H1 (cell line): ENCODE measurements at regions not wholly inside any gene's neighbourhood (a gene's known extent, or its start where the extent isn't known, plus 50 kb on each side); places are given as distances from the start of the nearest gene placed in this dataset.

Source experiments
- CTCF ChIA-PET: fragments of 300-600 bp; sonication (Branson Sonifier 250); formaldehyde crosslinking; loops from one replicate; lab custom pipeline; 2021; ENCODE audit not compliant: partially characterized antibody; lab: Charles Lee
- POLR2A ChIA-PET: fragments of 300-600 bp; sonication (Branson Sonifier 250); formaldehyde crosslinking; loops from one replicate; lab custom pipeline; 2021; ENCODE audit warnings: inconsistent platforms; ENCODE audit not compliant: partially characterized antibody; lab: Charles Lee
- DNase-seq, 2 experiments: peaks; one replicate each; pipeline versions ENCODE4 v3.0.0 to v3.0.0-alpha.2; 2010 to 2022; ENCODE audit warnings: low spot score in 2 of 2, low read depth in 1 of 2, mixed read lengths in 1 of 2
- FAIRE-seq: peaks from 2 replicates; lab custom pipeline; 2011; peaks lifted over from hg19 to GRCh38; lab: Jason Lieb, UNC
- H2AFZ ChIP-seq: 2 replicates; pipeline ENCODE4 v1.8.1; 2012; ENCODE audit warnings: low read length, inconsistent platforms
- H2AK5ac ChIP-seq: 2 replicates; pipeline ENCODE4 v1.6.1; 2013; ENCODE audit warnings: low read depth, low read length
- H2BK120ac ChIP-seq: replicated peaks from 2 replicates; pipeline ENCODE3; 2013; ENCODE audit warnings: low read depth, low read length, inconsistent platforms
- H2BK12ac ChIP-seq: 2 replicates; pipeline ENCODE4 v1.6.1; 2013; ENCODE audit warnings: low read depth, low read length
- H2BK15ac ChIP-seq: 2 replicates; pipeline ENCODE4 v1.6.1; 2013; ENCODE audit warnings: low read length
- H2BK20ac ChIP-seq: 2 replicates; pipeline ENCODE4 v1.6.1; 2013; ENCODE audit warnings: low read length
- H2BK5ac ChIP-seq: 2 replicates; pipeline ENCODE4 v1.6.1; 2013; ENCODE audit warnings: low read depth, low read length
- H3K14ac ChIP-seq: 2 replicates; pipeline ENCODE4 v1.6.1; 2013; ENCODE audit warnings: inconsistent platforms; ENCODE audit not compliant: insufficient read length
- H3K18ac ChIP-seq: 2 replicates; pipeline ENCODE4 v1.6.1; 2013; ENCODE audit warnings: low read length; ENCODE audit errors: extremely low read depth
- H3K23ac ChIP-seq: 2 replicates; pipeline ENCODE4 v1.6.1; 2013; ENCODE audit warnings: inconsistent platforms; ENCODE audit not compliant: insufficient read length
- H3K23me2 ChIP-seq: 2 replicates; pipeline ENCODE4 v1.6.1; 2013; ENCODE audit warnings: low read depth, low read length
- H3K27ac ChIP-seq: 2 replicates; pipeline ENCODE4 v1.6.1; 2011; ENCODE audit warnings: low read depth, low read length, inconsistent platforms
- H3K27me3 ChIP-seq, 4 experiments: replicated peaks in 1 of 4; 1 replicate in 1 of 4; 2 replicates in 3 of 4; pipeline versions ENCODE4 v1.6.1 to v1.8.1; 2011 to 2013; ENCODE audit warnings: low read length in 3 of 4, mild to moderate bottlenecking in 3 of 4, inconsistent platforms in 2 of 4, mixed read lengths in 2 of 4, moderate library complexity in 1 of 4; ENCODE audit not compliant: control insufficient read depth in 3 of 4, insufficient read depth in 3 of 4; ENCODE audit errors: extremely low read depth in 1 of 4
- H3K36me3 ChIP-seq, 4 experiments: 2 replicates each; pipeline versions ENCODE4 v1.6.1 to v1.8.1; 2011 to 2013; ENCODE audit warnings: mild to moderate bottlenecking in 4 of 4, low read length in 3 of 4, moderate library complexity in 2 of 4, control low read depth in 1 of 4, inconsistent platforms in 1 of 4; ENCODE audit not compliant: insufficient read depth in 4 of 4, control insufficient read depth in 2 of 4
- H3K4ac ChIP-seq: replicated peaks from 2 replicates; pipeline ENCODE3; 2013; ENCODE audit warnings: low read length, low read depth, mixed read lengths, inconsistent platforms; ENCODE audit not compliant: insufficient read length
- H3K4me1 ChIP-seq, 4 experiments: replicated peaks in 1 of 4; 1 replicate in 1 of 4; 2 replicates in 3 of 4; pipeline versions ENCODE4 v1.6.1 to v1.8.1; 2011 to 2013; ENCODE audit warnings: low read length in 3 of 4, inconsistent platforms in 2 of 4, mixed read lengths in 1 of 4; ENCODE audit not compliant: insufficient read depth in 4 of 4, control insufficient read depth in 3 of 4
- H3K4me2 ChIP-seq, 2 experiments: 2 replicates each; pipeline versions ENCODE4 v1.6.1 to v1.8.1; 2011 to 2013; ENCODE audit warnings: low read depth in 2 of 2, low read length in 2 of 2, control low read depth in 1 of 2, inconsistent platforms in 1 of 2, mild to moderate bottlenecking in 1 of 2; ENCODE audit not compliant: insufficient read depth in 1 of 2
- H3K4me3 ChIP-seq, 4 experiments: fragments of 200-600, 300-600 bp in 1 of 4; sonication (generic), shearing (Covaris generic), sonication (Bioruptor Twin) in 1 of 4; 2 replicates each; pipeline versions ENCODE4 v1.5.1 to v1.8.1; 2011 to 2016; ENCODE audit warnings: low read length in 4 of 4, low read depth in 3 of 4, control low read depth in 2 of 4, inconsistent platforms in 2 of 4, mild to moderate bottlenecking in 2 of 4, mixed read lengths in 1 of 4, moderate library complexity in 1 of 4; ENCODE audit not compliant: insufficient read depth in 2 of 4; ENCODE audit errors: extremely low read depth in 1 of 4
- H3K56ac ChIP-seq: replicated peaks from 2 replicates; pipeline ENCODE3; 2013; ENCODE audit warnings: low read depth, mild to moderate bottlenecking, mixed read lengths, low read length, inconsistent platforms; ENCODE audit not compliant: insufficient read length
- H3K79me1 ChIP-seq: 2 replicates; pipeline ENCODE4 v1.6.1; 2013; ENCODE audit warnings: low read depth, low read length, control low read depth
- H3K79me2 ChIP-seq, 2 experiments: 2 replicates each; pipeline versions ENCODE4 v1.6.1 to v1.8.1; 2012 to 2013; ENCODE audit warnings: low read length in 2 of 2, mild to moderate bottlenecking in 2 of 2, inconsistent platforms in 1 of 2; ENCODE audit not compliant: insufficient read depth in 2 of 2, control insufficient read depth in 1 of 2
- H3K9ac ChIP-seq, 4 experiments: replicated peaks in 1 of 4; 1 replicate in 1 of 4; 2 replicates in 3 of 4; pipeline versions ENCODE4 v1.6.1 to v1.8.1; 2011 to 2013; ENCODE audit warnings: low read depth in 3 of 4, low read length in 3 of 4, control low read depth in 2 of 4, mild to moderate bottlenecking in 2 of 4, moderate library complexity in 2 of 4, inconsistent platforms in 1 of 4; ENCODE audit errors: extremely low read depth in 1 of 4
- H3K9me3 ChIP-seq, 2 experiments: 2 replicates each; pipeline versions ENCODE4 v1.6.1 to v1.8.1; 2012 to 2013; ENCODE audit warnings: mild to moderate bottlenecking in 2 of 2, moderate library complexity in 2 of 2, control low read depth in 1 of 2, inconsistent platforms in 1 of 2, low read depth in 1 of 2, low read length in 1 of 2, mixed read lengths in 1 of 2; ENCODE audit not compliant: insufficient read depth in 2 of 2
- H4K20me1 ChIP-seq, 2 experiments: replicated peaks in 1 of 2; 2 replicates each; pipeline versions ENCODE3 to v1.8.1; 2011 to 2013; ENCODE audit warnings: inconsistent platforms in 2 of 2, low read length in 2 of 2, mild to moderate bottlenecking in 1 of 2; ENCODE audit not compliant: insufficient read depth in 2 of 2, control insufficient read depth in 1 of 2
- H4K5ac ChIP-seq: 2 replicates; pipeline ENCODE4 v1.6.1; 2013; ENCODE audit warnings: low read length, low read depth, mixed read lengths, inconsistent platforms; ENCODE audit not compliant: insufficient read length
- H4K8ac ChIP-seq: 2 replicates; pipeline ENCODE4 v1.8.0; 2013; ENCODE audit warnings: mild to moderate bottlenecking, moderate library complexity, low read length, inconsistent platforms; ENCODE audit not compliant: insufficient read depth; ENCODE audit errors: extremely low read depth
- H4K91ac ChIP-seq: replicated peaks from 2 replicates; pipeline ENCODE3; 2013; ENCODE audit warnings: low read length, mixed read lengths, inconsistent platforms; ENCODE audit not compliant: insufficient read length
- CBX8 ChIP-seq: fragments of 300-800, 300-1000 bp; sonication (generic); IDR thresholded peaks from 2 replicates; pipeline ENCODE4 v1.7.1; 2016; ENCODE audit warnings: low read depth, low read length, borderline replicate concordance
- FOSL1 ChIP-seq: IDR thresholded peaks from 2 replicates; pipeline ENCODE4 v1.6.1; 2011; ENCODE audit warnings: mild to moderate bottlenecking, low read depth, low read length, moderate library complexity; ENCODE audit not compliant: insufficient read depth
- JUND ChIP-seq: IDR thresholded peaks from 2 replicates; pipeline ENCODE4 v1.6.1; 2011; ENCODE audit warnings: mild to moderate bottlenecking, improper control_type of control experiment, low read length
- NANOG ChIP-seq: IDR thresholded peaks from 2 replicates; pipeline ENCODE4 v1.6.1; 2011; ENCODE audit warnings: low read length, low read depth, mild to moderate bottlenecking, inconsistent platforms; ENCODE audit not compliant: insufficient read depth, poor library complexity, severe bottlenecking
- RFX5 ChIP-seq: IDR thresholded peaks from 2 replicates; pipeline ENCODE4 v1.6.1; 2011; ENCODE audit warnings: low read depth, low read length, improper control_type of control experiment, borderline replicate concordance
- SIRT6 ChIP-seq: IDR thresholded peaks from one replicate; pipeline ENCODE4 v1.7.1; 2012; ENCODE audit warnings: low read length, inconsistent platforms
- SIX5 ChIP-seq: IDR thresholded peaks from 2 replicates; pipeline ENCODE4 v1.6.1; 2011; ENCODE audit warnings: mild to moderate bottlenecking, low read depth, low read length
- YY1 ChIP-seq: IDR thresholded peaks from 2 replicates; pipeline ENCODE4 v1.6.1; 2011; ENCODE audit warnings: low read depth, mild to moderate bottlenecking, low read length
- WGBS, 2 experiments: shearing (Covaris generic) in 1 of 2; methylation state at CpG; one replicate each; pipeline versions ENCODE4 v1.1.6 to v1.1.7; 2013 to 2015; ENCODE audit warnings: low lambda C conversion rate in 2 of 2, mixed read lengths in 2 of 2, inconsistent platforms in 1 of 2, low coverage in 1 of 2, missing lambda C conversion rate in 1 of 2; ENCODE audit not compliant: insufficient replicate concordance in 2 of 2, insufficient coverage in 1 of 2, insufficient read length in 1 of 2; ENCODE audit errors: extremely low coverage in 1 of 2, missing lambda C conversion rate in 1 of 2; 5-methylcytosine and 5-hydroxymethylcytosine counted together
- TF ChIP-seq, protein P1 (sequence below): IDR thresholded peaks from 2 replicates; pipeline ENCODE4 v1.6.1; 2012; ENCODE audit warnings: inconsistent platforms

DNA sequence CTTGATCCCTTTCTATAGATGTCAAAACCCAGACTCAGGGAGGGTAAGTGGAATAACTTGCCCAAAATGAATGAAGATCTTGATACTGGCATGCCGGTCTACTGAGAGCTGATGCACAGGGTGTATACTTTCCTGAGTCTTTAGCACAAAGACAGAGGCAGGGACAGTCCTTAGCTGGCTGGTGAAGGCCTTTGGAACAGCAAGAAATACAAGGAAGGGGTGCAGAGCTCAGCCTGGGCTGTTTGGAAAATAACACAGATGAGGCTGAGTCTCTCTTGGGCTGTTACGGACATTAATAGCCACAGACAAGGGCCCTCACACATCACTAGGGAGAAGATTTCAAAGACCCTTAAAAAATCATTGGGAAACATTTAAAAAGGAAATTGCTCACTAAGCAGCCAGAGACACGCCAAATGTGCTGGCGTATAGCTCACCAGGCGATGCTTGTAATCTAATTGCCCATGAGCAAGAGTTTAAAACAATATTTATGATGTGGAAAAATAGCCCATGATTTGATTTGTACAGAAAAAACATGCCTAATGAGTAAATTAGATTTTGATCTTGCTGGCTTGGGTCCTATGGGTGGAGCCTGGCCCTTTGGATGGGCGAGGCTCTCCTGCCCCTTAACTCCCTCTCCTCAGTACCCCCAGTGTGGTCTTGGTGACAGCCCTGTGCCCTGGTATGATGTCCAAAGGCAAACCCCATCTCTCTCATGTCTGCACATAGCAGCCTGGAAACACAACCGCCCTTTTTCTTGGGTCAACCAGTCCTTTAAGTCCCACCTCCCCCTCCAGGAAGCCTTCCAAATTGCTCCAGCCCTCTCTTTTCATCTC is 81.8 kb upstream of the MRPS22 start:
- Histone ChIP-seq H3K4me1 (peaks cover 0 to 2% (median 0%) of the 10 kb centered on the region in 4 experiments; a peak in 1 of 7 replicates), H3K23me2 (no peaks in the 10 kb centered on the region), H3K4ac (no peak overlapping the region), H3K27ac (no peak overlapping the region), H3K56ac (no peak overlapping the region), H4K5ac (no peak overlapping the region), H3K27me3 (peaks cover 0 to 2% (median 0%) of the 10 kb centered on the region in 4 experiments; a peak in 2 of 7 replicates), H3K79me1 (no peaks in the 10 kb centered on the region), H3K9ac (no peak overlapping the region), H4K20me1 (no peaks in the 10 kb centered on the region), H3K4me3 (no peak overlapping the region), H3K79me2 (no peaks in the 10 kb centered on the region), H3K36me3 (no peaks in the 10 kb centered on the region), H2BK15ac (no peak overlapping the region), H3K18ac (no peak overlapping the region), H3K9me3 (peaks cover 0 to 7% of the 10 kb centered on the region in 2 experiments; a peak in 2 of 4 replicates), H2BK5ac (no peak overlapping the region), H3K14ac (no peak overlapping the region), H2BK20ac (no peak overlapping the region), H2AK5ac (no peak overlapping the region), H2BK12ac (no peak overlapping the region), H3K4me2 (no peak overlapping the region), H4K8ac (no peak overlapping the region), H2AFZ (no peak overlapping the region), H2BK120ac (no peak overlapping the region), H3K23ac (no peak overlapping the region), H4K91ac (no peak overlapping the region)
- ChIA-PET CTCF (interaction anchor here (1.2 to 1.9 kb wide), 4 partner anchors 57 to 282 kb away, joined by 3 to 5 read pairs (median 4); no protein-coding TSS in a partner anchor), POLR2A (no interaction called here)
- DNase-seq (peak in 1 of 2 experiments; percentile 20), FAIRE-seq (no peak)
- TF ChIP-seq SIRT6 = no peak
- no peak for TF ChIP-seq YY1
- TF ChIP-seq, protein P1, sequence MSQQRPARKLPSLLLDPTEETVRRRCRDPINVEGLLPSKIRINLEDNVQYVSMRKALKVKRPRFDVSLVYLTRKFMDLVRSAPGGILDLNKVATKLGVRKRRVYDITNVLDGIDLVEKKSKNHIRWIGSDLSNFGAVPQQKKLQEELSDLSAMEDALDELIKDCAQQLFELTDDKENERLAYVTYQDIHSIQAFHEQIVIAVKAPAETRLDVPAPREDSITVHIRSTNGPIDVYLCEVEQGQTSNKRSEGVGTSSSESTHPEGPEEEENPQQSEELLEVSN = no peak
- TF ChIP-seq CBX8 = no peak
- TF ChIP-seq SIX5 = no peak
- no peak for TF ChIP-seq FOSL1
- TF ChIP-seq RFX5 = no peak
- no peak for TF ChIP-seq JUND
- no peak for TF ChIP-seq NANOG
- 82% methylated on average over 7 of the region's 7 CpGs; no CpG with 5 or more reads in 1 of the 2 experiments for WGBS, 2 experiments
